GM21619 (cell line): ENCODE measurements at regions not wholly inside any gene's neighbourhood (a gene's known extent, or its start where the extent isn't known, plus 50 kb on each side); places are given as distances from the start of the nearest gene placed in this dataset.
"Not testable (repeated sequence)": the region's sequence is repeated elsewhere in the genome, so short reads cannot be mapped to it uniquely, and the experiment has no call there.

Experiments used
- ATAC-seq: cut with Tn5 transposase; IDR thresholded peaks from one replicate; pipeline ENCODE4 v1.9.1; 2021; ENCODE audit not compliant: unreplicated experiment

- ATAC-seq = no peak
Observed at GRCh38 chr6:144602523-144603180, 317.5 kb downstream of the UTRN start.

GRCh38 chr6:144606083-144606482 lies 320.9 kb downstream of the UTRN start:
- no peak for ATAC-seq

GRCh38 chr6:144607998-144608735 lies 323.0 kb downstream of the UTRN start:
- no peak for ATAC-seq

GRCh38 chr6:144612811-144613210 lies 327.7 kb downstream of the UTRN start:
- ATAC-seq = no peak

GRCh38 chr6:144613859-144614258 lies 328.7 kb downstream of the UTRN start:
- no peak for ATAC-seq

GRCh38 chr6:144615870-144616269 lies 330.7 kb downstream of the UTRN start:
- no peak for ATAC-seq

- no peak for ATAC-seq
Observed at GRCh38 chr6:144617191-144617590, 332.1 kb downstream of the UTRN start.

GRCh38 chr6:144617708-144618107 lies 332.6 kb downstream of the UTRN start:
- no peak for ATAC-seq

GRCh38 chr6:144619966-144620365 lies 334.8 kb downstream of the UTRN start:
- no peak for ATAC-seq

GRCh38 chr6:144621332-144621731 lies 336.2 kb downstream of the UTRN start:
- ATAC-seq = no peak

GRCh38 chr6:144624246-144624645 lies 339.1 kb downstream of the UTRN start:
- ATAC-seq = no peak

- no peak for ATAC-seq
Observed at GRCh38 chr6:144624716-144625115, 339.6 kb downstream of the UTRN start.

- ATAC-seq = no peak
Observed at GRCh38 chr6:144630857-144631256, 345.7 kb downstream of the UTRN start.

GRCh38 chr6:144632266-144632665 lies 347.1 kb downstream of the UTRN start:
- ATAC-seq = no peak

GRCh38 chr6:144633886-144634285 lies 348.8 kb downstream of the UTRN start:
- ATAC-seq = no peak

GRCh38 chr6:144634371-144634770 lies 349.2 kb downstream of the UTRN start:
- ATAC-seq = no peak

- ATAC-seq = no peak
Observed at GRCh38 chr6:144635051-144635450, 349.9 kb downstream of the UTRN start.

GRCh38 chr6:144636025-144636424 lies 350.9 kb downstream of the UTRN start:
- ATAC-seq = not testable (repeated sequence)

- ATAC-seq = no peak
Observed at GRCh38 chr6:144637541-144637940, 352.4 kb downstream of the UTRN start.

- no peak for ATAC-seq
Observed at GRCh38 chr6:144639654-144640053, 354.5 kb downstream of the UTRN start.

GRCh38 chr6:144641286-144641685 lies 356.2 kb downstream of the UTRN start:
- ATAC-seq = no peak

- ATAC-seq = no peak
Observed at GRCh38 chr6:144644776-144645175, 359.6 kb downstream of the UTRN start.
